Epithelial cell of proximal tubule (primary cell): ENCODE measurements at regions not wholly inside any gene's neighbourhood (a gene's known extent, or its start where the extent isn't known, plus 50 kb on each side); places are given as distances from the start of the nearest gene placed in this dataset.

Experiments
- DNase-seq: peaks from one replicate; pipeline ENCODE4 v3.0.0-alpha.2; 2011; ENCODE audit warnings: low read depth
- H3K4me3 ChIP-seq: 2 replicates; pipeline ENCODE4 v1.5.1; 2011; ENCODE audit warnings: low read depth, mild to moderate bottlenecking, low read length
- CTCF ChIP-seq: conservative IDR thresholded peaks from 2 replicates; pipeline ENCODE4 v1.5.1; 2012; ENCODE audit warnings: low read depth, mild to moderate bottlenecking, low read length

- TF ChIP-seq CTCF, result no peak
- H3K4me3 ChIP-seq, result no peak overlapping the region
- DNase-seq, result no peak
Measured at GRCh38 chr2:234166531-234166930, 116.0 kb downstream of the SPP2 start.

DNA sequence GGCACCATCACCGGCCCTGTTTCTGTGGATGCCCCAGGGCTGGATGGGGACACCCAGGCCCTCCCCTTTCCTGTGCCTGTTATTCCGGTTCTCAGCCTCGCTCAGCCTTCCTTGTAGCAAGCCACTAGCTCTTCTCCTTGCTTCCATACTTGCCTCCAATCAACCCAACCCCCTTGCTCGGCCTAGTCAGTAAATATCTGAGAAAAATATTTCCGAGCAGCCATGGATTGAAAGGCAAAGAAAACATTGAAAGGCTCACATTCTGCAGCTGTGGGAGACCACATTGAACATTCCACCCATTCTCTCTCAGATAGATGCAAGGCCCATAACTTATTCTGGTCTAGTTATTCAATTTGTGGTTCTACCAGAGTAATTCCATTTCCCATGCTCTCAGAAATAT is 114.9 kb downstream of the SPP2 start:
- no peak for TF ChIP-seq CTCF
- DNase-seq, result no peak
- H3K4me3 ChIP-seq, result no peak overlapping the region

DNA sequence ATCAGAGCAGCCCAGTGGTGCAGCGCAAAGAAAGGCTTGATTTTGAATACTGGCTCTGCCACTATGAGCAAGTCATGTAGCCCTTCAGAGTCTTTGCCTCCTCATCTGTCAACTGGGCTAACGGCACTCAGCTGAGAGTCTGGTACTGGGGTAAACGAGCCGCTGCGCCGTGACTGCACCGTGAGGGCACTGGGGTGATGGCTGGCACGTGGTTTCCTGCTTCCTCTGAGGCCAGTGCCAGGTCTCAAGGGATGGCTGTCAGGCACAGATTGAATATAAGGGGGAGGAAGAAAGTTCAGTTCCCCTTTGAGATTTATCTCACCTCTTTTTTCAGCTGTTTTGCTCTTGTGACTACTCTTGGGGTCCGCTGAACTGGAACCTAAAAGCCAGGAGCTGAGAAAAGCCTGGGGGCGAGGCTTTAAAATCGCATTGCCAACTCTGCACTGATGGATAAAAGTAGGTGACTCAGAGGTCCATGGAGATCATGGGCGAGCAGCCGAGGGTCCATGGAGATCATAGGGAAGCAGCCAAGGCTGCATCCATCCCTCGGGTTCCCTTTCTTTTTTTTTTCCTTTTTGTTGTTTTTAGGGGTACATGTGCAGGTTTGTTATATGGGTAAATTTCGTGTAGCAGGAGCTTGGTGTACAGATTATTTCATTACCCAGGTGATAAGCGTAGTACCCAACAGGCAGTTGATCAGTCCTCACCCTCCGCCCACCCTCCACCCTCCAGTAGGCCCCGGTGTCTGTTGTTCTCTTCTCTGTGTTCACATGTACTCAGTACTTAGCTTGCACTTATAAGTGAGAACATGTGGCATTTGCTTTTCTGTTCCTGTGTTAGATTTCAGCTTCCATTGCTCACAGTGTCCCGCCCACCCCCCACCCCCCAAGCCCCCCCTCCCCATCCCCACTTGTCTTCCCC is 114.3 kb downstream of the SPP2 start:
- H3K4me3 ChIP-seq, result no peak overlapping the region
- no peak for TF ChIP-seq CTCF
- DNase-seq, result no peak

DNA sequence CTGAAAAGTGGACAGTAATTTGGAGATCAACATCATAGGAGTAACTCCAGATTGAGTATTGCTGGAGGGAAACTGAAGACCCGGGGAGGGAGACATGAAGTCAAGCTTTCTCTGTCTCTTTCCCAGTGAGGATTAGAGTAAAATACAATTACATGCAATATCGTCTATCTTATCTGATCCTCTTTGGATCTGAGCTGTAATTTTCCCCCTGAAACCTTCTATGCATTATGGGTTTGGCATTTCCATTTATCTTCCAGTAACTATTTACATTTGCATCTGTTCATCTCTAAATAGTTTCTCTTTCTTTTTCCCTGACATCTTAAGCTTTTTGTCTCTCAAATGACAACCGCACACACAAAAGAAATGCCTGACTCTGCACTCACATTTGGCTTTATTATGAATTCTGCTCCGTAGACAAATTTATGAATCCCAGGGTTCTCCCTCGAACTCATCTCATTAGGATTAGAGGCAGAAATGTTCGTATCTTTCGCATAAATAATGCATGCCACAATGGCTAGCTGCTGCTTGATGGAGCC is 113.1 kb downstream of the SPP2 start:
- no peak for TF ChIP-seq CTCF
- no peak for DNase-seq
- no peak overlapping the region for H3K4me3 ChIP-seq

GRCh38 chr2:234162861-234163260 is 112.4 kb downstream of the SPP2 start:
- DNase-seq, result no peak

GRCh38 chr2:234161932-234162331 is 111.4 kb downstream of the SPP2 start:
- DNase-seq, result no peak
- no peak overlapping the region for H3K4me3 ChIP-seq
- TF ChIP-seq CTCF, result no peak

More at GRCh38 chr2:234162861-234163260, 112.4 kb downstream of the SPP2 start:
- no peak for TF ChIP-seq CTCF
- H3K4me3 ChIP-seq, result no peak overlapping the region
